Thyroid gland (tissue), 4 donors: ENCODE measurements at regions not wholly inside any gene's neighbourhood (a gene's known extent, or its start where the extent isn't known, plus 50 kb on each side); places are given as distances from the start of the nearest gene placed in this dataset.

ENCODE experiments used
- CTCF ChIP-seq, 6 experiments: fragments of 200-600 bp in 3 of 6; fragments of 450-650 bp in 3 of 6; sonication (generic) in 3 of 6; IDR thresholded peaks; one replicate each; pipeline ENCODE4 v1.5.1; 2016 to 2019; ENCODE audit warnings: antibody characterized with exemption in 6 of 6, mild to moderate bottlenecking in 2 of 6, inconsistent platforms in 1 of 6, moderate library complexity in 1 of 6
- POLR2A ChIP-seq, 2 donors: fragments of 450-650 bp; IDR thresholded peaks; one replicate each; pipeline ENCODE4 v1.6.1; 2017; ENCODE audit warnings: antibody characterized with exemption in 2 of 2, mild to moderate bottlenecking in 2 of 2, moderate library complexity in 1 of 2

- no peak for TF ChIP-seq POLR2A (IDR thresholded peaks at IDR 0.05)
- TF ChIP-seq CTCF (IDR thresholded peaks at IDR 0.05): no peak
These were observed 122.3 kb upstream of the ST6GALNAC5 start for GRCh38 chr1:76744989-76745388.
